RPMI7951 (cell line): ENCODE measurements at regions not wholly inside any gene's neighbourhood (a gene's known extent, or its start where the extent isn't known, plus 50 kb on each side); places are given as distances from the start of the nearest gene placed in this dataset.
"Not testable (repeated sequence)": the region's sequence is repeated elsewhere in the genome, so short reads cannot be mapped to it uniquely, and the experiment has no call there.

ENCODE experiments used
- DNase-seq: peaks from one replicate; pipeline ENCODE4 v3.0.0-alpha.2; 2012; ENCODE audit warnings: low read depth

GRCh38 chr9:73054091-73054490 lies 97.6 kb upstream of the ANXA1 start:
- DNase-seq, result no peak

- no peak for DNase-seq
Observed at GRCh38 chr9:73053543-73053942, 98.1 kb upstream of the ANXA1 start.

- no peak for DNase-seq
Observed at GRCh38 chr9:73050887-73051550, 98.2 kb upstream of the ALDH1A1 start.

- no peak for DNase-seq
Observed at GRCh38 chr9:73050065-73050816, 97.4 kb upstream of the ALDH1A1 start.

GRCh38 chr9:73049280-73049679 lies 96.4 kb upstream of the ALDH1A1 start:
- DNase-seq, result no peak

- no peak for DNase-seq
Observed at GRCh38 chr9:73046769-73047168, 93.9 kb upstream of the ALDH1A1 start.

- DNase-seq, result not testable (repeated sequence)
Observed at GRCh38 chr9:73044776-73045175, 91.9 kb upstream of the ALDH1A1 start.

- peak; percentile 25 for DNase-seq
Observed at GRCh38 chr9:73042155-73042554, 89.3 kb upstream of the ALDH1A1 start.

GRCh38 chr9:73039271-73040263 lies 86.7 kb upstream of the ALDH1A1 start:
- no peak for DNase-seq

- DNase-seq, result peak; percentile 31
Observed at GRCh38 chr9:73038613-73039012, 85.8 kb upstream of the ALDH1A1 start.

- DNase-seq, result no peak
Observed at GRCh38 chr9:73038089-73038509, 85.2 kb upstream of the ALDH1A1 start.

GRCh38 chr9:73037613-73038012 lies 84.8 kb upstream of the ALDH1A1 start:
- DNase-seq, result peak; percentile 7

- DNase-seq, result no peak
Observed at GRCh38 chr9:73034962-73035361, 82.1 kb upstream of the ALDH1A1 start.

- DNase-seq, result no peak
Observed at GRCh38 chr9:73031350-73031749, 78.5 kb upstream of the ALDH1A1 start.

- no peak for DNase-seq
Observed at GRCh38 chr9:73030370-73031030, 77.6 kb upstream of the ALDH1A1 start.

GRCh38 chr9:73029346-73029745 lies 76.5 kb upstream of the ALDH1A1 start:
- DNase-seq, result no peak

GRCh38 chr9:73026375-73026774 lies 73.5 kb upstream of the ALDH1A1 start:
- DNase-seq, result no peak

- no peak for DNase-seq
Observed at GRCh38 chr9:73024601-73025034, 71.8 kb upstream of the ALDH1A1 start.

- DNase-seq, result peak; percentile 61
Observed at GRCh38 chr9:73023025-73023541, 70.2 kb upstream of the ALDH1A1 start.

- no peak for DNase-seq
Observed at GRCh38 chr9:73022353-73022752, 69.5 kb upstream of the ALDH1A1 start.

GRCh38 chr9:73020877-73021276 lies 68.0 kb upstream of the ALDH1A1 start:
- DNase-seq, result no peak
